Left ventricle myocardium inferior (tissue), 1 donor: ENCODE measurements at regions not wholly inside any gene's neighbourhood (a gene's known extent, or its start where the extent isn't known, plus 50 kb on each side); places are given as distances from the start of the nearest gene placed in this dataset.

Experiments
- DNase-seq: peaks from one replicate; pipeline ENCODE4 v3.0.0-alpha.2; 2020
- H3K27ac ChIP-seq: fragments of 200-600 bp; replicated peaks from 2 replicates; pipeline ENCODE4 v1.8.0; 2021
- H3K27me3 ChIP-seq: fragments of 200-600 bp; 2 replicates; pipeline ENCODE4 v1.8.0; 2021; ENCODE audit warnings: low read depth
- H3K36me3 ChIP-seq: fragments of 200-600 bp; 2 replicates; pipeline ENCODE4 v1.8.0; 2021
- H3K4me1 ChIP-seq: fragments of 200-600 bp; 2 replicates; pipeline ENCODE4 v1.8.0; 2021
- H3K4me3 ChIP-seq: fragments of 200-600 bp; 2 replicates; pipeline ENCODE4 v1.8.0; 2021; ENCODE audit warnings: mild to moderate bottlenecking, moderate library complexity
- H3K9me3 ChIP-seq: fragments of 200-600 bp; replicated peaks from 2 replicates; pipeline ENCODE4 v1.8.0; 2021
- intact Hi-C: fragments of 100-400 bp; cut with micrococcal nuclease; formaldehyde crosslinking; loops from one replicate; pipeline ENCODE4 v1.11.0; 2022
- TF ChIP-seq, protein P1 (sequence below): fragments of 200-600 bp; IDR thresholded peaks from 2 replicates; pipeline ENCODE4 v1.8.0; 2021; ENCODE audit warnings: antibody characterized with exemption, mild to moderate bottlenecking, borderline replicate concordance
- donor health status: DM: no; HTN: yes; CAD: no; lungs with severe emphysema.

DNA sequence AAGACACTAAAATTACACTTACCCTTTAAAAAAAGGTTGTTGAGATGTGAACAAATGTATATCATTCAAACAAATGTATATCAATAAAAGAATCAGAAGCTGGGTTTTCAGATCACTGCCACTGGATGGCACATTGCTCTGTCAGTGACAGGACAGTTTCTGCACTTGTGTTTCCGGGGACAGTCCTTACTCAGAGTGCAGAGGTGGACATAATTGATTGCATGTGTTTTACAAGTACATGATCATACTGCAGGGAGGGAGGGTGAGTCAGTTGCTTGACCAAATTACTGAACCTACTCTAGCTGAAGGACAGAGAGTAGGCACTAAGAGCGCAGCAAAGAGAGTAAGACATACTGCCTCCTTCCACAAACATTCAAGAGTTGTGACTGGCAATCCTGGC is 302.3 kb downstream of the TENT5A start:
- TF ChIP-seq, protein P1, sequence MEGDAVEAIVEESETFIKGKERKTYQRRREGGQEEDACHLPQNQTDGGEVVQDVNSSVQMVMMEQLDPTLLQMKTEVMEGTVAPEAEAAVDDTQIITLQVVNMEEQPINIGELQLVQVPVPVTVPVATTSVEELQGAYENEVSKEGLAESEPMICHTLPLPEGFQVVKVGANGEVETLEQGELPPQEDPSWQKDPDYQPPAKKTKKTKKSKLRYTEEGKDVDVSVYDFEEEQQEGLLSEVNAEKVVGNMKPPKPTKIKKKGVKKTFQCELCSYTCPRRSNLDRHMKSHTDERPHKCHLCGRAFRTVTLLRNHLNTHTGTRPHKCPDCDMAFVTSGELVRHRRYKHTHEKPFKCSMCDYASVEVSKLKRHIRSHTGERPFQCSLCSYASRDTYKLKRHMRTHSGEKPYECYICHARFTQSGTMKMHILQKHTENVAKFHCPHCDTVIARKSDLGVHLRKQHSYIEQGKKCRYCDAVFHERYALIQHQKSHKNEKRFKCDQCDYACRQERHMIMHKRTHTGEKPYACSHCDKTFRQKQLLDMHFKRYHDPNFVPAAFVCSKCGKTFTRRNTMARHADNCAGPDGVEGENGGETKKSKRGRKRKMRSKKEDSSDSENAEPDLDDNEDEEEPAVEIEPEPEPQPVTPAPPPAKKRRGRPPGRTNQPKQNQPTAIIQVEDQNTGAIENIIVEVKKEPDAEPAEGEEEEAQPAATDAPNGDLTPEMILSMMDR = peak; percentile 21
- intact Hi-C loops = loop anchor here (10.0 kb wide), 1 partner anchor 205 kb away; no protein-coding TSS in a partner anchor
- Histone ChIP-seq H3K4me3 (no peak overlapping the region), H3K27me3 (no peaks in the 10 kb centered on the region), H3K36me3 (no peaks in the 10 kb centered on the region), H3K4me1 (peaks cover 9% of the 10 kb centered on the region), H3K27ac (no peak overlapping the region), H3K9me3 (no peaks in the 10 kb centered on the region)
- no peak for DNase-seq

DNA sequence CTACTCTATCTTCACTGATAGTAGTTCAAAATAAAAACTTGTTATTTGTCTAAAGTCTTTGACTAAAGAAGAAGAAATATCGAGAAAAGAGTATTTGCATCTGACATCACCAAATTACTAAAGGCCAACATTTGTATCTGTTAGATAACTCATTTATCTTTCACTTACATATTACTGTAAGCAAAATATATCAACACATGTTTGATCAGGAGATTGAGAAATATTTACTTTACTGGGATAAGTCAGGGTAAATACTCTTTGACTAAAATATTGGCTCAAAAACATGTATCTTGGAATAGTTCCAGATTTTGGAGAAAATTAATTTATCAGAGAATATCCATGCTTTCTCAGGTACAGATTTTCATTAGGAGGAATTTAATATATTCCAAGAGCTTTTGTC is 306.0 kb downstream of the TENT5A start:
- no peaks in the 10 kb centered on the region for H3K36me3 ChIP-seq
- no peaks in the 10 kb centered on the region for H3K9me3 ChIP-seq
- intact Hi-C loops = no loop called here
- no peaks in the 10 kb centered on the region for H3K27me3 ChIP-seq
- H3K4me1 ChIP-seq = peaks cover under 1% of the 10 kb centered on the region
- TF ChIP-seq, protein P1 = no peak
- no peak for DNase-seq
- no peak overlapping the region for H3K4me3 ChIP-seq
- no peak overlapping the region for H3K27ac ChIP-seq

DNA sequence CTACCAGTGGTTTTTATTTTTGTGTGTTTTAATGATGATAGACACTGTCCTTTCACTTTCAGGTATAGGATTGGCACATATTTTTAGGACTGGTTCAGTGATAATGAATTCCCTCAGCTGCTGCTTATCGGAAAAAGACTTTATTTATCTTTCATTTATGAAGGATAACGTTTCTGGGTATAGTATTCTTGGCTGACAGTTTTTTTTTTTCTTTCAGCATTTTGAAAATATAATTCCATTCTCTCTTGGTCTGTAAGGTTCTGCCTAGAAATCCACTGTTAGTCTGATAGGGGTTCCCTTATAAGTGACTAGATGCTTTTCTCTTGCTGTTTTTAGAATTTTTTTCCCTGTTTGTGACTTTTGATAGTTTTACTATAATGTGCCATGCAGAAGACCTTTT is 313.1 kb downstream of the TENT5A start:
- intact Hi-C loops = no loop called here
- Histone ChIP-seq H3K9me3 (peaks cover 46% of the 10 kb centered on the region), H3K27ac (no peak overlapping the region), H3K27me3 (no peaks in the 10 kb centered on the region), H3K36me3 (no peaks in the 10 kb centered on the region), H3K4me3 (no peak overlapping the region), H3K4me1 (no peaks in the 10 kb centered on the region)
- TF ChIP-seq, protein P1 = no peak
- DNase-seq = no peak

DNA sequence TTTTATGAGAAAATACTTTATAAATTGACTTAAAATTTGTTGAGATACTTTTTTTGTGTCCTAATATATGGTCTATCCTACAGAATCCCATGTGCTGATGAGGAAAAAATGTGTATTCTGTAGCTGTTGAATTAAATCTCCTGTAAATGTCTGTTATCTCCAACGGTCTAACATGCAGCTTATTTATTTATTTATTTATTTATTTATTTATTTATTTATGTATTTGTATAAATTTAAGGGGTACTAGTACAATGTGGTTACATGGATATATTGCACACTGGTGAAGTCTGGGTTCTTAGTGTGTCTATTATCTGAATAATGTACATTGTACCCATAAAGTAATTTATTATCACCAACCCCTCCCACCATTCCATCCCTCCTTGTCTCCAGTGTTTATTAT is 315.5 kb downstream of the TENT5A start:
- no peaks in the 10 kb centered on the region for H3K4me1 ChIP-seq
- H3K9me3 ChIP-seq = peaks cover 46% of the 10 kb centered on the region
- H3K27me3 ChIP-seq = no peaks in the 10 kb centered on the region
- intact Hi-C loops = no loop called here
- no peak overlapping the region for H3K4me3 ChIP-seq
- TF ChIP-seq, protein P1 = no peak
- DNase-seq = no peak
- no peak overlapping the region for H3K27ac ChIP-seq
- no peaks in the 10 kb centered on the region for H3K36me3 ChIP-seq

DNA sequence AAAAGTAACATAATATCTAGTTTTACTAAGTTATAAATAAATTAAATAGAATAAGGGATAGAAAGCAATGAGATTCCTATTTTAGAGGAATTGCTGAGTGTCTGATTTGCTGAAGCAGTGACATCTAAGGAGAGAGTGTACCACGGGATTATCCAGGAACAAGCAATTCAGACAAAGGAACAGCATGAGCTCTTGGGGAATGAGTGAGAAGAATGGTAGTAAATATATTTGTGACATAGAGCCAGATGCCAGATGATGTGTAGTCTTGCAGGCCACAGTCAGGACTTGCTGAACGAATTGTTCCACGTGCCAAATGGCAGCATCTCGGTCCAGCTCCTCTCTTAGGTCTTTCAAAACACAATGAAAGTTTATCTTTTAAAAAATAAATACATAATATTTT is 339.2 kb downstream of the TENT5A start:
- Histone ChIP-seq H3K27ac (no peak overlapping the region), H3K9me3 (peaks cover 6% of the 10 kb centered on the region), H3K36me3 (no peaks in the 10 kb centered on the region), H3K27me3 (no peaks in the 10 kb centered on the region), H3K4me3 (no peak overlapping the region), H3K4me1 (no peaks in the 10 kb centered on the region)
- DNase-seq = no peak
- TF ChIP-seq, protein P1 = no peak
- intact Hi-C loops = no loop called here
